ENCODE measurements at regions not wholly inside any gene's neighbourhood (a gene's known extent, or its start where the extent isn't known, plus 50 kb on each side); places are given as distances from the start of the nearest gene placed in this dataset.

- Histone ChIP-seq H3K36me3 (no peaks in the 10 kb centered on the region), H3K9me3 (no peaks in the 10 kb centered on the region), H3K4me1 (no peaks in the 10 kb centered on the region), H3K27me3 (no peaks in the 10 kb centered on the region), H3K4me3 (no peak overlapping the region), H3K27ac (no peak overlapping the region)
- TF ChIP-seq POLR2A (IDR thresholded peaks at IDR 0.05) (no peak), POLR2AphosphoS5 (IDR thresholded peaks at IDR 0.05) (no peak), EP300 (IDR thresholded peaks at IDR 0.05) (no peak)
- TF ChIP-seq, protein P1, sequence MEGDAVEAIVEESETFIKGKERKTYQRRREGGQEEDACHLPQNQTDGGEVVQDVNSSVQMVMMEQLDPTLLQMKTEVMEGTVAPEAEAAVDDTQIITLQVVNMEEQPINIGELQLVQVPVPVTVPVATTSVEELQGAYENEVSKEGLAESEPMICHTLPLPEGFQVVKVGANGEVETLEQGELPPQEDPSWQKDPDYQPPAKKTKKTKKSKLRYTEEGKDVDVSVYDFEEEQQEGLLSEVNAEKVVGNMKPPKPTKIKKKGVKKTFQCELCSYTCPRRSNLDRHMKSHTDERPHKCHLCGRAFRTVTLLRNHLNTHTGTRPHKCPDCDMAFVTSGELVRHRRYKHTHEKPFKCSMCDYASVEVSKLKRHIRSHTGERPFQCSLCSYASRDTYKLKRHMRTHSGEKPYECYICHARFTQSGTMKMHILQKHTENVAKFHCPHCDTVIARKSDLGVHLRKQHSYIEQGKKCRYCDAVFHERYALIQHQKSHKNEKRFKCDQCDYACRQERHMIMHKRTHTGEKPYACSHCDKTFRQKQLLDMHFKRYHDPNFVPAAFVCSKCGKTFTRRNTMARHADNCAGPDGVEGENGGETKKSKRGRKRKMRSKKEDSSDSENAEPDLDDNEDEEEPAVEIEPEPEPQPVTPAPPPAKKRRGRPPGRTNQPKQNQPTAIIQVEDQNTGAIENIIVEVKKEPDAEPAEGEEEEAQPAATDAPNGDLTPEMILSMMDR (IDR thresholded peaks at IDR 0.05): no peak
- 52% methylated on average over 2 of the region's 2 CpGs for WGBS
- DNase-seq (ENCODE audit: low spot score in 2 of 2): no peak
Observed at GRCh38 chr4:89616382-89616781, 220.6 kb downstream of the SNCA start.

DNA sequence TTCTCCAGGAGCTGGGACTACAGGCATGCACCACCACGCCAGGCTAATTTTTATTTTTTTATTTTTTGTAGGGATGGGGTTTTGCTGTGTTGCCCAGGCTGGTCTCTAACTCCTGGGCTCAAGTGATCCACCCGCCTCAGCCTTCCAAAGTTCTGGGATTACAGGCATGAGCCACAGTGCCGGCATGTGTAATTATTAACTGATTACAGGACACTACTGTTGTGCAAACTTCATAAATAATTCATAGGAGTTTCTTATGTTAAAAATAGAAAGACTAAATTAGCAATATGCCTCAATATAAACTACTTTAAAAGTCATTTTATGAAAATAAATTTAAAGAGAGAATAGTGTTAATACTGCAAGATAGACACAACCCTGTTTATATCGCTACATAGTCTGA is 221.9 kb downstream of the SNCA start:
- TF ChIP-seq POLR2A (IDR thresholded peaks at IDR 0.05) (no peak), EP300 (IDR thresholded peaks at IDR 0.05) (no peak), POLR2AphosphoS5 (IDR thresholded peaks at IDR 0.05) (no peak)
- TF ChIP-seq, protein P1 (IDR thresholded peaks at IDR 0.05): no peak
- 63% methylated on average over 4 of the region's 4 CpGs for WGBS

GRCh38 chr4:89614155-89614554 is 222.8 kb downstream of the SNCA start:
- TF ChIP-seq, protein P1 (IDR thresholded peaks at IDR 0.05): no peak
- TF ChIP-seq POLR2A (IDR thresholded peaks at IDR 0.05): no peak
- no peak for TF ChIP-seq EP300 (IDR thresholded peaks at IDR 0.05)
- no peak for TF ChIP-seq POLR2AphosphoS5 (IDR thresholded peaks at IDR 0.05)
- Histone ChIP-seq H3K4me3 (no peak overlapping the region), H3K27ac (no peak overlapping the region), H3K4me1 (no peaks in the 10 kb centered on the region), H3K36me3 (no peaks in the 10 kb centered on the region), H3K9me3 (no peaks in the 10 kb centered on the region), H3K27me3 (no peaks in the 10 kb centered on the region)
- DNase-seq (ENCODE audit: low spot score in 2 of 2): no peak

More for the DNA sequence above, 221.9 kb downstream of the SNCA start:
- no peaks in the 10 kb centered on the region for H3K27me3 ChIP-seq
- no peaks in the 10 kb centered on the region for H3K9me3 ChIP-seq
- H3K4me3 ChIP-seq: no peak overlapping the region
- DNase-seq (ENCODE audit: low spot score in 2 of 2): no peak
- no peaks in the 10 kb centered on the region for H3K36me3 ChIP-seq
- no peak overlapping the region for H3K27ac ChIP-seq
- no peaks in the 10 kb centered on the region for H3K4me1 ChIP-seq

- Histone ChIP-seq H3K36me3 (no peaks in the 10 kb centered on the region), H3K4me3 (no peak overlapping the region), H3K27ac (no peak overlapping the region), H3K27me3 (no peaks in the 10 kb centered on the region), H3K9me3 (no peaks in the 10 kb centered on the region), H3K4me1 (no peaks in the 10 kb centered on the region)
- TF ChIP-seq EP300 (IDR thresholded peaks at IDR 0.05) (no peak), POLR2AphosphoS5 (IDR thresholded peaks at IDR 0.05) (no peak), POLR2A (IDR thresholded peaks at IDR 0.05) (no peak)
- TF ChIP-seq, protein P1 (IDR thresholded peaks at IDR 0.05): no peak
- no peak for DNase-seq (ENCODE audit: low spot score in 2 of 2)
- 91% methylated on average over 4 of the region's 4 CpGs for WGBS
Observed at GRCh38 chr4:89610236-89610635, 226.7 kb downstream of the SNCA start.

GRCh38 chr4:89609756-89610155 is 227.2 kb downstream of the SNCA start:
- 70% methylated on average over 5 of the region's 5 CpGs for WGBS
- H3K4me3 ChIP-seq: no peak overlapping the region
- no peak for DNase-seq (ENCODE audit: low spot score in 2 of 2)
- no peaks in the 10 kb centered on the region for H3K27me3 ChIP-seq
- TF ChIP-seq POLR2AphosphoS5 (IDR thresholded peaks at IDR 0.05): no peak
- no peak for TF ChIP-seq EP300 (IDR thresholded peaks at IDR 0.05)
- TF ChIP-seq, protein P1 (IDR thresholded peaks at IDR 0.05): no peak
- TF ChIP-seq POLR2A (IDR thresholded peaks at IDR 0.05): no peak
- no peak overlapping the region for H3K27ac ChIP-seq
- no peaks in the 10 kb centered on the region for H3K4me1 ChIP-seq
- H3K9me3 ChIP-seq: no peaks in the 10 kb centered on the region
- H3K36me3 ChIP-seq: no peaks in the 10 kb centered on the region
